ENCODE measurements at regions not wholly inside any gene's neighbourhood (a gene's known extent, or its start where the extent isn't known, plus 50 kb on each side); places are given as distances from the start of the nearest gene placed in this dataset.

DNA sequence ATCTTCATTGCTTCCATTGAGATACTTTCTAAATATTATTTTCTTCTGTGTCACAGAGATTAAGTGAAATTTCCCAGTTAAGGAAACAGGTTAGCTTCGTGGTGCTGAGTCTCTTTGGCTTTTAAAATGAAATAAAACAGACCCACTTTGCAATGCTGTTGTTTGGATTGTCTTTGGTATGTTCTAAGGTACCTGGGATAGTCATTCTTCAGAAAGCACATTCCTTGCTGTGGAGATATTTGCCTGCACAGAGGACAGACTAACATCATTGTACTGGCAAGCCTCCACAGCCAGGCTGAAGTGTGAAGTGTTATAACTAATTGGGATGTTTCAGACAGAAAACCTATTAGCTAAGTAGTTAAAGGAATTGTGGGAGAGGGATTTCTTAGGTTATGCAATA, 148.8 kb upstream of the EPHA7 start:
- H3K4me1 ChIP-seq, result no peaks in the 10 kb centered on the region
- H3K27me3 ChIP-seq, result no peaks in the 10 kb centered on the region
- no peaks in the 10 kb centered on the region for H3K36me3 ChIP-seq
- no peaks in the 10 kb centered on the region for H3K9me3 ChIP-seq
- no peak overlapping the region for H3K4me3 ChIP-seq
- H3K27ac ChIP-seq, result no peak overlapping the region
- TF ChIP-seq, protein P1, sequence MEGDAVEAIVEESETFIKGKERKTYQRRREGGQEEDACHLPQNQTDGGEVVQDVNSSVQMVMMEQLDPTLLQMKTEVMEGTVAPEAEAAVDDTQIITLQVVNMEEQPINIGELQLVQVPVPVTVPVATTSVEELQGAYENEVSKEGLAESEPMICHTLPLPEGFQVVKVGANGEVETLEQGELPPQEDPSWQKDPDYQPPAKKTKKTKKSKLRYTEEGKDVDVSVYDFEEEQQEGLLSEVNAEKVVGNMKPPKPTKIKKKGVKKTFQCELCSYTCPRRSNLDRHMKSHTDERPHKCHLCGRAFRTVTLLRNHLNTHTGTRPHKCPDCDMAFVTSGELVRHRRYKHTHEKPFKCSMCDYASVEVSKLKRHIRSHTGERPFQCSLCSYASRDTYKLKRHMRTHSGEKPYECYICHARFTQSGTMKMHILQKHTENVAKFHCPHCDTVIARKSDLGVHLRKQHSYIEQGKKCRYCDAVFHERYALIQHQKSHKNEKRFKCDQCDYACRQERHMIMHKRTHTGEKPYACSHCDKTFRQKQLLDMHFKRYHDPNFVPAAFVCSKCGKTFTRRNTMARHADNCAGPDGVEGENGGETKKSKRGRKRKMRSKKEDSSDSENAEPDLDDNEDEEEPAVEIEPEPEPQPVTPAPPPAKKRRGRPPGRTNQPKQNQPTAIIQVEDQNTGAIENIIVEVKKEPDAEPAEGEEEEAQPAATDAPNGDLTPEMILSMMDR (IDR thresholded peaks at IDR 0.05), result no peak
- intact Hi-C loops (cut with DNase I), result no loop called here
- no peak for DNase-seq
- no peak overlapping the region for H3K9ac ChIP-seq (ENCODE audit: low read depth in 2 of 2, low read length in 2 of 2)

DNA sequence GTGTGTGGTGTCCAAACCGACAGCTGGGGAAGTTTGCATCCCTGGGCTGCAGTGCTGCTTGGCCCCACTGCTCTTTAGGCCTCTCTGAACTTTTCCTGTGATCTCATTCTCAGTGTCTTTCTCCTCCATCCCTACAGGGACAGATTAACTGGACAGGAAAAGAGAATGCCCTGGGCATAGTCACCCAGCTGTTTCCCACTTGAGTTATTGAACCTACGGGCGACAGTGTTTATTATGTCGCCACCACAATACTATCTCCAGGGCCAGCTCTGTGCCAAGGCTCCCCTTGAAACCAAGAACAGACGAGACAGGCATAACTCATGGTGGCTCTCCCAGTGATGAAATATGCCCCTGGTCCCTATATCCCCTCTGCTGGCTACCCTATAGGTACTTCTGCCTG, 147.8 kb upstream of the EPHA7 start:
- Histone ChIP-seq H3K9me3 (no peaks in the 10 kb centered on the region), H3K27me3 (no peaks in the 10 kb centered on the region), H3K4me3 (no peak overlapping the region), H3K27ac (no peak overlapping the region), H3K36me3 (no peaks in the 10 kb centered on the region), H3K4me1 (no peaks in the 10 kb centered on the region), H3K9ac (ENCODE audit: low read depth in 2 of 2, low read length in 2 of 2) (no peak overlapping the region)
- TF ChIP-seq, protein P1 (IDR thresholded peaks at IDR 0.05), result no peak
- intact Hi-C loops (cut with DNase I), result no loop called here
- no peak for DNase-seq

DNA sequence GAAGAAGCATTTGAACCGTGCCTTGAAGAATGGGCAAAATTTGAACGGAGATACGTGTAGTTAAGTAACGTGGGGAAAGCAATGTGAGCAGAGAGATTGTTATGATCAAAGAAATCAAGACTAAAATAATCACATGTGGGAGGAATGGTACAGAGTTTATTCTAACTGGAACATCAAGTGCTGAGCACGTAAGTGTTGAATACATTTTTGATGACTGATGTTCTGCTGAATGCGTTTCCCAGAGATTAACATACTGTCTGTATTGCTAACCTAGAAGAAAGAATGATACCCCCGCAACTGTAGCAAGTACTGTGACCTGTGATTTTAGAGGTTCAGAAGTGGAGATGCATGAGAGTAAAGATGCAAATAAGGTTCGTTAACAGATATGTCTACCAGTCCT, 146.9 kb upstream of the EPHA7 start:
- no peak overlapping the region for H3K4me3 ChIP-seq
- DNase-seq, result no peak
- TF ChIP-seq, protein P1 (IDR thresholded peaks at IDR 0.05), result no peak
- H3K27me3 ChIP-seq, result no peaks in the 10 kb centered on the region
- no peaks in the 10 kb centered on the region for H3K36me3 ChIP-seq
- no peak overlapping the region for H3K9ac ChIP-seq (ENCODE audit: low read depth in 2 of 2, low read length in 2 of 2)
- no peaks in the 10 kb centered on the region for H3K9me3 ChIP-seq
- no peak overlapping the region for H3K27ac ChIP-seq
- no peaks in the 10 kb centered on the region for H3K4me1 ChIP-seq
- intact Hi-C loops (cut with DNase I), result no loop called here

- TF ChIP-seq, protein P1 (IDR thresholded peaks at IDR 0.05), result no peak
- Histone ChIP-seq H3K4me3 (no peak overlapping the region), H3K27me3 (no peaks in the 10 kb centered on the region), H3K9ac (ENCODE audit: low read depth in 2 of 2, low read length in 2 of 2) (no peak overlapping the region), H3K9me3 (no peaks in the 10 kb centered on the region), H3K36me3 (no peaks in the 10 kb centered on the region), H3K4me1 (no peaks in the 10 kb centered on the region), H3K27ac (no peak overlapping the region)
- no peak for DNase-seq
- intact Hi-C loops (cut with DNase I), result no loop called here
Measured at GRCh38 chr6:93562582-93562981, 143.2 kb upstream of the EPHA7 start.

DNA sequence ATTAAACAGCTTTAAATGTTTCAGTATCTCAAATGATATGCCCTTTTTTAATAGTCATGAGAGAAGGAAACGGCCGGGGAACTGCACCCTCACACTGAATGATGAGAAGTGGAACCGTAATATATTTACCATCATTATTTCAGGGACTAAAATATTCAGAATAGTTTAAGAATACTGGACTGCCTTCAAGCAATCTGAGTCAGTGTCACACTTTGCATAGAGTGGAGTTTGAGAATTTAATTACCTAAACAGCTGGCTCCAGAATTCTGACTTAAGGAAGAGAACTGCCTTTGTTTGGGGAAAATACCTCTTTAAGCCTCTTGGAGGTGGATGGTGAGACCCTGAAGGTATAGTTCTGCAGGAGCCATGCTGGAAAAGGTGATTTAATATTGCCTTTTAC, 135.9 kb upstream of the EPHA7 start:
- H3K27ac ChIP-seq, result no peak overlapping the region
- DNase-seq, result no peak
- H3K27me3 ChIP-seq, result no peaks in the 10 kb centered on the region
- intact Hi-C loops (cut with DNase I), result no loop called here
- no peak overlapping the region for H3K4me3 ChIP-seq
- no peaks in the 10 kb centered on the region for H3K9me3 ChIP-seq
- no peaks in the 10 kb centered on the region for H3K4me1 ChIP-seq
- TF ChIP-seq, protein P1 (IDR thresholded peaks at IDR 0.05), result no peak
- no peaks in the 10 kb centered on the region for H3K36me3 ChIP-seq
- H3K9ac ChIP-seq (ENCODE audit: low read depth in 2 of 2, low read length in 2 of 2), result no peak overlapping the region

DNA sequence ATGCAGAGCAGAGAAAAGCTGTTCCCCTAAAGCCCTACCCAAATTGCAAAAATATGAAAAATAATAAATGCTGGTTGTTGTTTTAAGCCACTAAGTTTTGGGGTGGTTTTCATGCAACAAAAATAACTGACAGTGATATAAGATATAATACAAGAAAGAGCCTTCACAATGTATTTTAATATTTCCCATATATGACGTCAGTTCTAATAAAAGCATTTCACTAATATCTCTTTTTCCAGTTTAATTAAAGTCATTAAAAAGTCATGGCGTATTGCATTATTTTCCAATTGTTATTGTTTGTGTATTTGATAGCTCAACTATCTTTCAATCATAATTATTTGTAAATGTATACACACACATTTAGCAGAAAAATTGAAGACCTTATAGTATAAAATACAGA, 134.7 kb upstream of the EPHA7 start:
- Histone ChIP-seq H3K36me3 (no peaks in the 10 kb centered on the region), H3K9ac (ENCODE audit: low read depth in 2 of 2, low read length in 2 of 2) (no peak overlapping the region), H3K27me3 (no peaks in the 10 kb centered on the region), H3K4me3 (no peak overlapping the region), H3K27ac (no peak overlapping the region), H3K4me1 (no peaks in the 10 kb centered on the region), H3K9me3 (no peaks in the 10 kb centered on the region)
- intact Hi-C loops (cut with DNase I), result no loop called here
- TF ChIP-seq, protein P1 (IDR thresholded peaks at IDR 0.05), result no peak
- no peak for DNase-seq
